Endothelial cell (in vitro differentiated cells): ENCODE measurements at regions not wholly inside any gene's neighbourhood (a gene's known extent, or its start where the extent isn't known, plus 50 kb on each side); places are given as distances from the start of the nearest gene placed in this dataset.

ENCODE experiments used
- DNase-seq: peaks from one replicate; pipeline ENCODE4 v3.0.0; 2021; ENCODE audit warnings: low spot score
- H3K27ac Mint-ChIP-seq: one replicate; pipeline ENCODE4 v1.8.0; 2021; ENCODE audit warnings: mixed read lengths, inconsistent platforms; ENCODE audit not compliant: unreplicated experiment
- H3K27me3 Mint-ChIP-seq: one replicate; pipeline ENCODE4 v1.8.0; 2021; ENCODE audit warnings: mild to moderate bottlenecking, moderate library complexity, mixed read lengths, inconsistent platforms; ENCODE audit not compliant: unreplicated experiment
- H3K36me3 Mint-ChIP-seq: one replicate; pipeline ENCODE4 v1.8.0; 2021; ENCODE audit warnings: mild to moderate bottlenecking, low read depth, mixed read lengths, inconsistent platforms; ENCODE audit not compliant: unreplicated experiment
- H3K4me1 Mint-ChIP-seq: one replicate; pipeline ENCODE4 v1.8.0; 2021; ENCODE audit warnings: mild to moderate bottlenecking, mixed read lengths, inconsistent platforms; ENCODE audit not compliant: unreplicated experiment
- H3K4me3 Mint-ChIP-seq: one replicate; pipeline ENCODE4 v1.8.0; 2021; ENCODE audit warnings: mild to moderate bottlenecking, mixed read lengths, inconsistent platforms; ENCODE audit not compliant: unreplicated experiment
- H3K9me3 Mint-ChIP-seq: one replicate; pipeline ENCODE4 v1.8.0; 2021; ENCODE audit warnings: mixed read lengths, inconsistent platforms; ENCODE audit not compliant: unreplicated experiment
- CTCF ChIP-seq: fragments of 200-600 bp; sonication (generic); IDR thresholded peaks from one replicate; pipeline ENCODE4 v1.5.0; 2021; ENCODE audit warnings: antibody characterized with exemption; ENCODE audit not compliant: unreplicated experiment

- no peaks in the 10 kb centered on the region for H3K36me3 Mint-ChIP-seq
Measured at GRCh38 chr6:100117680-100118079, 123.7 kb upstream of the MCHR2 start.

GRCh38 chr6:100116411-100117194 is 122.6 kb upstream of the MCHR2 start:
- no peaks in the 10 kb centered on the region for H3K4me1 Mint-ChIP-seq
- H3K9me3 Mint-ChIP-seq = no peaks in the 10 kb centered on the region
- TF ChIP-seq CTCF = peak; percentile 64
- no peak overlapping the region for H3K4me3 Mint-ChIP-seq
- peak; percentile 55 for DNase-seq
- H3K27me3 Mint-ChIP-seq = no peaks in the 10 kb centered on the region
- H3K36me3 Mint-ChIP-seq = no peaks in the 10 kb centered on the region
- H3K27ac Mint-ChIP-seq = no peak overlapping the region

More at GRCh38 chr6:100117680-100118079, 123.7 kb upstream of the MCHR2 start:
- no peaks in the 10 kb centered on the region for H3K9me3 Mint-ChIP-seq
- no peak for DNase-seq
- H3K4me1 Mint-ChIP-seq = no peaks in the 10 kb centered on the region
- H3K27ac Mint-ChIP-seq = no peak overlapping the region
- no peak overlapping the region for H3K4me3 Mint-ChIP-seq
- TF ChIP-seq CTCF = no peak
- H3K27me3 Mint-ChIP-seq = no peaks in the 10 kb centered on the region

- TF ChIP-seq CTCF = no peak
- no peaks in the 10 kb centered on the region for H3K27me3 Mint-ChIP-seq
- no peaks in the 10 kb centered on the region for H3K36me3 Mint-ChIP-seq
- no peak overlapping the region for H3K27ac Mint-ChIP-seq
- DNase-seq = no peak
- no peaks in the 10 kb centered on the region for H3K4me1 Mint-ChIP-seq
- no peak overlapping the region for H3K4me3 Mint-ChIP-seq
- H3K9me3 Mint-ChIP-seq = no peaks in the 10 kb centered on the region
Measured at GRCh38 chr6:100115407-100116101, 121.5 kb upstream of the MCHR2 start.

GRCh38 chr6:100112855-100113508 is 119.0 kb upstream of the MCHR2 start:
- Mint-ChIP-seq H3K9me3 (no peaks in the 10 kb centered on the region), H3K36me3 (no peaks in the 10 kb centered on the region), H3K4me3 (no peak overlapping the region), H3K27me3 (no peaks in the 10 kb centered on the region), H3K4me1 (no peaks in the 10 kb centered on the region), H3K27ac (no peak overlapping the region)
- no peak for DNase-seq
- no peak for TF ChIP-seq CTCF
